ENCODE measurements at regions not wholly inside any gene's neighbourhood (a gene's known extent, or its start where the extent isn't known, plus 50 kb on each side); places are given as distances from the start of the nearest gene placed in this dataset.

DNA sequence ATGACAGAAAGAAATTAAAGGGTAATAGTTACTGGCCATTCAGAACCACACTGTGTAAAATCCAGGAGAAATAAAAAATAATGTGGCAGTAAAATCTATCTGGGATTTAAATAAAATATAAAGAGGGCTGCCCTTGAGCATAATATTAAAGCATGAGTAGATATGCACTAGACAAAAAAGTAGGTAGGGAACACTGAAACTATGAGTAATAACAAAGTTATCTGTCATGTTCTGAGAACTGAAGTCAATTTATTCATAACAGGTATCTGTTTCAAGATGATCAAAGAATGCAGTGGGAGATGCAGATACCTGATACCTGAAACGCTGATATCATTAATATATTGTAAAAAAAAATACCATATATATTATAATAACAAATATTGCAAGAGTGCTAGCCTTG lies 1672.0 kb downstream of the SLITRK5 start:
- H3K27ac ChIP-seq (ENCODE audit: low read length) = no peak overlapping the region
- no peaks in the 10 kb centered on the region for H3K27me3 ChIP-seq (ENCODE audit: control insufficient read depth, insufficient read depth, low read length)
- ATAC-seq (no peak), DNase-seq (no peak)
- intact Hi-C loops (cut with micrococcal nuclease) = no loop called here
- H3K4me3 Mint-ChIP-seq = no peak overlapping the region
- no peaks in the 10 kb centered on the region for H3K9me3 ChIP-seq (ENCODE audit: control insufficient read depth, insufficient read depth, low read length)
- no peaks in the 10 kb centered on the region for H3K27me3 Mint-ChIP-seq (ENCODE audit: low read depth in 2 of 2)
- H3K4me1 ChIP-seq (ENCODE audit: control insufficient read depth, insufficient read depth, low read length) = no peaks in the 10 kb centered on the region
- peaks cover 2 to 3% of the 10 kb centered on the region in 2 donors for H3K9me3 Mint-ChIP-seq
- H3K4me1 Mint-ChIP-seq = no peaks in the 10 kb centered on the region
- no peak overlapping the region for H3K4me3 ChIP-seq (ENCODE audit: low read length)
- TF ChIP-seq, protein P1, sequence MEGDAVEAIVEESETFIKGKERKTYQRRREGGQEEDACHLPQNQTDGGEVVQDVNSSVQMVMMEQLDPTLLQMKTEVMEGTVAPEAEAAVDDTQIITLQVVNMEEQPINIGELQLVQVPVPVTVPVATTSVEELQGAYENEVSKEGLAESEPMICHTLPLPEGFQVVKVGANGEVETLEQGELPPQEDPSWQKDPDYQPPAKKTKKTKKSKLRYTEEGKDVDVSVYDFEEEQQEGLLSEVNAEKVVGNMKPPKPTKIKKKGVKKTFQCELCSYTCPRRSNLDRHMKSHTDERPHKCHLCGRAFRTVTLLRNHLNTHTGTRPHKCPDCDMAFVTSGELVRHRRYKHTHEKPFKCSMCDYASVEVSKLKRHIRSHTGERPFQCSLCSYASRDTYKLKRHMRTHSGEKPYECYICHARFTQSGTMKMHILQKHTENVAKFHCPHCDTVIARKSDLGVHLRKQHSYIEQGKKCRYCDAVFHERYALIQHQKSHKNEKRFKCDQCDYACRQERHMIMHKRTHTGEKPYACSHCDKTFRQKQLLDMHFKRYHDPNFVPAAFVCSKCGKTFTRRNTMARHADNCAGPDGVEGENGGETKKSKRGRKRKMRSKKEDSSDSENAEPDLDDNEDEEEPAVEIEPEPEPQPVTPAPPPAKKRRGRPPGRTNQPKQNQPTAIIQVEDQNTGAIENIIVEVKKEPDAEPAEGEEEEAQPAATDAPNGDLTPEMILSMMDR (IDR thresholded peaks at IDR 0.05) = no peak
- no peak overlapping the region for H3K27ac Mint-ChIP-seq
- no peaks in the 10 kb centered on the region for H3K36me3 Mint-ChIP-seq
- no peaks in the 10 kb centered on the region for H3K36me3 ChIP-seq (ENCODE audit: control insufficient read depth, insufficient read depth, low read length)
- no CpG with 5 or more reads among the region's 1 CpG for WGBS (ENCODE audit: insufficient coverage)

DNA sequence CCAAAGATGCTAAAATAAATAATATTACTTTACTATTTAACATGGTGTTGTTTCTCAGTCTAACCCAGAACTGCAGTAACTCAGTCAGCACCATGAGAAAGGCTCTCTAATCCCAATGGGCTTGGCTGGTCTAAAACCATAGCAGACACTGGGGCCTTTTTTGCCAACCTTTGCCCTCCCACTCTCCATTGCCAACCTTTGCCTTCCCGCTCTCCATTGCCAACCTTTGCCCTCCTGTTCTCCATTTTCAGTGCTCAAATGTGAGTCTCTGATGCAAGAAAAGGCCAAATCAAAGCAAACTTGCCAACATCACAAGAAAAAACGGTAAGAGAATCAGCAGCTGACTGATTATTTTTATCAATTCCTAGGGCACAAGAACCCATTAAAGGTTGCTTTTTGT lies 1681.2 kb downstream of the SLITRK5 start:
- Histone ChIP-seq H3K9me3 (ENCODE audit: control insufficient read depth, insufficient read depth, low read length) (peaks cover 5% of the 10 kb centered on the region), H3K4me1 (ENCODE audit: control insufficient read depth, insufficient read depth, low read length) (no peaks in the 10 kb centered on the region), H3K4me3 (ENCODE audit: low read length) (no peak overlapping the region), H3K27ac (ENCODE audit: low read length) (no peak overlapping the region), H3K36me3 (ENCODE audit: control insufficient read depth, insufficient read depth, low read length) (no peaks in the 10 kb centered on the region), H3K27me3 (ENCODE audit: control insufficient read depth, insufficient read depth, low read length) (no peaks in the 10 kb centered on the region)
- intact Hi-C loops (cut with micrococcal nuclease) = no loop called here
- Mint-ChIP-seq H3K36me3 (no peaks in the 10 kb centered on the region), H3K27ac (no peak overlapping the region), H3K4me1 (no peaks in the 10 kb centered on the region), H3K9me3 (peaks cover 2 to 16% of the 10 kb centered on the region in 2 donors), H3K27me3 (ENCODE audit: low read depth in 2 of 2) (no peaks in the 10 kb centered on the region), H3K4me3 (no peak overlapping the region)
- DNase-seq = no peak
- TF ChIP-seq, protein P1 (IDR thresholded peaks at IDR 0.05) = no peak
- ATAC-seq = no peak
- WGBS (ENCODE audit: insufficient coverage) = 95% methylated on average over 2 of the region's 2 CpGs

DNA sequence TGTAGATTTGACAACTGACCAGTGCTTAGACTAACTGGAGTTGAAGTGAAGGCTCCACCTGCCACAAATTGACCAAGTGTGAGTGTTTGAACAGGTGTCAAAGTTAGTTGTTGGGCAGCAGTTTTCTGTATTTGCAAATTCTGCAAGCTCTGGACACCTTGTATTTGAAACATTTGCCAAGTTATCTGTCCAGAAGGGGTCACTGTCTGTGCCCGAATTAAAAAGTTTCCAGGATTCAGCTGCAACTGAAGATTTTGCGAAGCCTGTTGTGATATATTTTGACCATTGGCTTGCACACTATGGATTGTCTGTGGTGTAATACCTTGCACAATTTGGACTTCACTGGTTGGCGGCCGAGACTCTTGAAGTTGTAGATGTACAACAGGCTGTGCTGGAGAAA lies 1690.7 kb downstream of the SLITRK5 start:
- no peaks in the 10 kb centered on the region for H3K36me3 Mint-ChIP-seq
- Histone ChIP-seq H3K9me3 (ENCODE audit: control insufficient read depth, insufficient read depth, low read length) (peaks cover 7% of the 10 kb centered on the region), H3K27me3 (ENCODE audit: control insufficient read depth, insufficient read depth, low read length) (no peaks in the 10 kb centered on the region), H3K27ac (ENCODE audit: low read length) (no peak overlapping the region), H3K4me3 (ENCODE audit: low read length) (no peak overlapping the region), H3K36me3 (ENCODE audit: control insufficient read depth, insufficient read depth, low read length) (no peaks in the 10 kb centered on the region), H3K4me1 (ENCODE audit: control insufficient read depth, insufficient read depth, low read length) (no peaks in the 10 kb centered on the region)
- peaks cover 2 to 15% of the 10 kb centered on the region in 2 donors for H3K9me3 Mint-ChIP-seq
- TF ChIP-seq, protein P1 (IDR thresholded peaks at IDR 0.05) = no peak
- ATAC-seq (no peak), DNase-seq (no peak)
- 91% methylated on average over 4 of the region's 4 CpGs for WGBS (ENCODE audit: insufficient coverage)
- no peak overlapping the region for H3K4me3 Mint-ChIP-seq
- intact Hi-C loops (cut with micrococcal nuclease) = no loop called here
- H3K27me3 Mint-ChIP-seq (ENCODE audit: low read depth in 2 of 2) = no peaks in the 10 kb centered on the region
- H3K27ac Mint-ChIP-seq = no peak overlapping the region
- H3K4me1 Mint-ChIP-seq = no peaks in the 10 kb centered on the region

DNA sequence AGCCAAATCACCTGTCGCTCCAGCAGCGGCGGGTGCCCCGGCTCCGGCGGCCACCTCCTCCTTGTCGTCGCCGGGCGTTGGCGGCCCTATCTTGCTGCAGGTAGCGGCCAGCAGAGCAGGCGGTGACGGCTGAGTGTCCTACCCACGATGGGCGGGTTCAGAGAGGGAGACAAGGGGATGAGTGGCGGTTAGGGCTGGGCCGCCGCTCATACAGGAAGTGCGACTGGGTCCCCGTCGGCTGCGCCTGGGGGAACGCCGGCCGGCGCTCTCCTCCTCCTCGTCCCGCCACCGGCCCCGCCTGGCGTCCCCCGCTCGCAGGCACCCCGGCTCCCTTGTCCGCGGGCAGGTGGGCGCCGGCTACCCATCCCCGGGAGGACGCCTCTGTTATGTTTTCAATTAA lies 1692.0 kb downstream of the SLITRK5 start:
- Mint-ChIP-seq H3K4me1 (no peaks in the 10 kb centered on the region), H3K27me3 (ENCODE audit: low read depth in 2 of 2) (no peaks in the 10 kb centered on the region), H3K27ac (no peak overlapping the region), H3K36me3 (no peaks in the 10 kb centered on the region), H3K4me3 (no peak overlapping the region), H3K9me3 (peaks cover 4 to 9% of the 10 kb centered on the region in 2 donors)
- Histone ChIP-seq H3K9me3 (ENCODE audit: control insufficient read depth, insufficient read depth, low read length) (peaks cover 7% of the 10 kb centered on the region), H3K27ac (ENCODE audit: low read length) (no peak overlapping the region), H3K36me3 (ENCODE audit: control insufficient read depth, insufficient read depth, low read length) (no peaks in the 10 kb centered on the region), H3K4me1 (ENCODE audit: control insufficient read depth, insufficient read depth, low read length) (no peaks in the 10 kb centered on the region), H3K27me3 (ENCODE audit: control insufficient read depth, insufficient read depth, low read length) (no peaks in the 10 kb centered on the region), H3K4me3 (ENCODE audit: low read length) (no peak overlapping the region)
- intact Hi-C loops (cut with micrococcal nuclease) = no loop called here
- 97% methylated on average over 38 of the region's 41 CpGs for WGBS (ENCODE audit: insufficient coverage)
- no peak for ATAC-seq
- no peak for DNase-seq
- TF ChIP-seq, protein P1 (IDR thresholded peaks at IDR 0.05) = no peak
